ENCODE measurements at regions not wholly inside any gene's neighbourhood (a gene's known extent, or its start where the extent isn't known, plus 50 kb on each side); places are given as distances from the start of the nearest gene placed in this dataset.

- TF ChIP-seq CTCF (IDR thresholded peaks at IDR 0.05 in 4 of 5, conservative IDR thresholded peaks at IDR 0.05 in 1 of 5) (peak in 1 of 5 experiments; percentile 35), POLR2A (IDR thresholded peaks at IDR 0.05) (no peak)
- no peak for DNase-seq
- H3K36me3 ChIP-seq = no peaks in the 10 kb centered on the region
- H3K27me3 ChIP-seq = no peaks in the 10 kb centered on the region
- intact Hi-C loops (cut with DNase I; ENCODE audit: low total_unique reads) = no loop called here
- H3K9me3 ChIP-seq = no peaks in the 10 kb centered on the region
- H3K4me1 ChIP-seq = peaks cover 0 to 5% of the 10 kb centered on the region in 2 donors
- peak; percentile 56 to 75 for ATAC-seq
- no peak overlapping the region for H3K27ac ChIP-seq
- no peak overlapping the region for H3K4me3 ChIP-seq
- in situ Hi-C loops (cut with MboI; ENCODE audit: low sequenced_read_pairs in 4 of 4) = loop anchor here in 1 of 4 donors (10.0 kb wide), 1 partner anchor 632 kb away; no protein-coding TSS in a partner anchor
Observed at GRCh38 chr6:139996253-139996834, 621.9 kb upstream of the CITED2 start.

GRCh38 chr6:139994998-139995397 is 620.5 kb upstream of the CITED2 start:
- TF ChIP-seq CTCF (IDR thresholded peaks at IDR 0.05 in 4 of 5, conservative IDR thresholded peaks at IDR 0.05 in 1 of 5) (no peak), POLR2A (IDR thresholded peaks at IDR 0.05) (no peak)
- Histone ChIP-seq H3K36me3 (no peaks in the 10 kb centered on the region), H3K27me3 (no peaks in the 10 kb centered on the region), H3K4me3 (no peak overlapping the region), H3K27ac (no peak overlapping the region), H3K9me3 (no peaks in the 10 kb centered on the region), H3K4me1 (peaks cover 7 to 8% of the 10 kb centered on the region in 2 donors)
- in situ Hi-C loops (cut with MboI; ENCODE audit: low sequenced_read_pairs in 4 of 4) (loop anchor here in 1 of 4 donors (10.0 kb wide), 1 partner anchor 630 kb away; no protein-coding TSS in a partner anchor), intact Hi-C loops (cut with DNase I; ENCODE audit: low total_unique reads) (loop anchor here (5.0 kb wide), 2 partner anchors 113 to 623 kb away; partner anchors contain the start of gene CITED2)
- DNase-seq (no peak), ATAC-seq (no peak)

GRCh38 chr6:139990856-139991465 is 616.5 kb upstream of the CITED2 start:
- H3K36me3 ChIP-seq = no peaks in the 10 kb centered on the region
- intact Hi-C loops (cut with DNase I; ENCODE audit: low total_unique reads) = loop anchor here (5.0 kb wide), 2 partner anchors 109 to 619 kb away; partner anchors contain the start of gene CITED2
- H3K4me3 ChIP-seq = peak overlapping the region in 1 of 4 donors; percentile 8
- TF ChIP-seq POLR2A (IDR thresholded peaks at IDR 0.05) (no peak), CTCF (IDR thresholded peaks at IDR 0.05 in 4 of 5, conservative IDR thresholded peaks at IDR 0.05 in 1 of 5) (no peak)
- peaks cover 7 to 8% of the 10 kb centered on the region in 2 donors for H3K4me1 ChIP-seq
- in situ Hi-C loops (cut with MboI; ENCODE audit: low sequenced_read_pairs in 4 of 4) = loop anchor here in 1 of 4 donors (10.0 kb wide), 1 partner anchor 626 kb away; no protein-coding TSS in a partner anchor
- H3K9me3 ChIP-seq = no peaks in the 10 kb centered on the region
- no peaks in the 10 kb centered on the region for H3K27me3 ChIP-seq
- ATAC-seq (peak in 1 of 2 donors; percentile 83), DNase-seq (no peak)
- peak overlapping the region in 2 of 4 donors; percentile 9 to 11 for H3K27ac ChIP-seq

- H3K4me3 ChIP-seq = no peak overlapping the region
- ATAC-seq (no peak), DNase-seq (no peak)
- in situ Hi-C loops (cut with MboI; ENCODE audit: low sequenced_read_pairs in 4 of 4) (loop anchor here in 1 of 4 donors (10.0 kb wide), 1 partner anchor 625 kb away; no protein-coding TSS in a partner anchor), intact Hi-C loops (cut with DNase I; ENCODE audit: low total_unique reads) (loop anchor here (5.0 kb wide), 2 partner anchors 108 to 618 kb away; partner anchors contain the start of gene CITED2)
- H3K9me3 ChIP-seq = no peaks in the 10 kb centered on the region
- H3K27me3 ChIP-seq = no peaks in the 10 kb centered on the region
- H3K27ac ChIP-seq = no peak overlapping the region
- peaks cover 7 to 8% of the 10 kb centered on the region in 2 donors for H3K4me1 ChIP-seq
- H3K36me3 ChIP-seq = no peaks in the 10 kb centered on the region
- TF ChIP-seq CTCF (IDR thresholded peaks at IDR 0.05 in 4 of 5, conservative IDR thresholded peaks at IDR 0.05 in 1 of 5) (no peak), POLR2A (IDR thresholded peaks at IDR 0.05) (no peak)
Observed at GRCh38 chr6:139990026-139990686, 615.7 kb upstream of the CITED2 start.
